Heart left ventricle (tissue), 13 donors: ENCODE measurements at regions not wholly inside any gene's neighbourhood (a gene's known extent, or its start where the extent isn't known, plus 50 kb on each side); places are given as distances from the start of the nearest gene placed in this dataset.

Source experiments
- POLR2A ChIP-seq, 2 donors: fragments of 450-650 bp; IDR thresholded peaks; one replicate each; pipeline ENCODE4 v1.6.1; 2017; ENCODE audit warnings: antibody characterized with exemption in 2 of 2, mild to moderate bottlenecking in 2 of 2, moderate library complexity in 2 of 2
- TF ChIP-seq, protein P1 (sequence below), 12 donors: fragments of 200-600 bp; sonication (generic) in 4 of 12; IDR thresholded peaks; one replicate each; pipeline versions ENCODE4 v1.5.0 to v1.8.0; 2018 to 2022; ENCODE audit warnings: antibody characterized with exemption in 12 of 12, mild to moderate bottlenecking in 5 of 12
- donor health status: ischemic (EF 13 %, LVEDD 7.1; RV severe dilation, severe dysfunction).
- donor health status: DM: no; HTN: yes; CAD: no.
- donor health status: DM: no; HTN: no; CAD: no.
- donor health status: ischemic (EF 25% LVEDD 6.9; RV normal size, moderate dysfunction).
- donor health status: ischemic (EF 25% LVEDD 5.7; RV mildly dilated, moderate dysfunction).
- donor health status: ischemic (EF 35%, LVEDD 5.7; RV mildly dilated, moderate dysfunction).
- donor health status: nonischemic (EF 11% LVEDD 7.7; RV severe dilation, severe dysfunction).
- donor health status: DM: yes; HTN: yes; CAD: no.
- donor health status: PGD.
- donor health status: ischemic (EF 29% LVEDD 5.4; RV normal size, mild dysfunction).
- donor health status: nonischemic (EF 23%, LVEDD 6.1; RV moderate dilation, normal function).

DNA sequence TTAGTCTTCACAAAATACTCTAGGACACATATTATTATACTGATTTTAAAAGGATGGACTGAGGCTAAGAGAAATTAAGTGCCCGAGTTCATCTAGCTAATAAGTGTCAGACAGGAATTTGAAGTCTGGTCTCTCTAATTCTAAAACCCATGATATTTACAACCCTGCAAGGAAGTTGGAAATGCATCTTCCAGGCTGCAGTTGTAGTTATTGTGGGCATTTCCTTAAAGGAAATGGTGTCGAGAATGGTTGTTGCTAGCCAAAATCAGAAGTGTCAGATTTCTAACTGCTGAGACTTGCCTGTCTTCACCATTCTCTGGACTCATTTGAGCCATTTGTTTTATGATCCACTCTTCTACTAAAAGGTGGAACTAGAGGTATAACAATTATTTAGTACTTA lies 82.5 kb downstream of the FAT4 start:
- TF ChIP-seq, protein P1, sequence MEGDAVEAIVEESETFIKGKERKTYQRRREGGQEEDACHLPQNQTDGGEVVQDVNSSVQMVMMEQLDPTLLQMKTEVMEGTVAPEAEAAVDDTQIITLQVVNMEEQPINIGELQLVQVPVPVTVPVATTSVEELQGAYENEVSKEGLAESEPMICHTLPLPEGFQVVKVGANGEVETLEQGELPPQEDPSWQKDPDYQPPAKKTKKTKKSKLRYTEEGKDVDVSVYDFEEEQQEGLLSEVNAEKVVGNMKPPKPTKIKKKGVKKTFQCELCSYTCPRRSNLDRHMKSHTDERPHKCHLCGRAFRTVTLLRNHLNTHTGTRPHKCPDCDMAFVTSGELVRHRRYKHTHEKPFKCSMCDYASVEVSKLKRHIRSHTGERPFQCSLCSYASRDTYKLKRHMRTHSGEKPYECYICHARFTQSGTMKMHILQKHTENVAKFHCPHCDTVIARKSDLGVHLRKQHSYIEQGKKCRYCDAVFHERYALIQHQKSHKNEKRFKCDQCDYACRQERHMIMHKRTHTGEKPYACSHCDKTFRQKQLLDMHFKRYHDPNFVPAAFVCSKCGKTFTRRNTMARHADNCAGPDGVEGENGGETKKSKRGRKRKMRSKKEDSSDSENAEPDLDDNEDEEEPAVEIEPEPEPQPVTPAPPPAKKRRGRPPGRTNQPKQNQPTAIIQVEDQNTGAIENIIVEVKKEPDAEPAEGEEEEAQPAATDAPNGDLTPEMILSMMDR (IDR thresholded peaks at IDR 0.05) = no peak
- TF ChIP-seq POLR2A (IDR thresholded peaks at IDR 0.05) = no peak
